ENCODE measurements at regions not wholly inside any gene's neighbourhood (a gene's known extent, or its start where the extent isn't known, plus 50 kb on each side); places are given as distances from the start of the nearest gene placed in this dataset.

- TF ChIP-seq CTCF (conservative IDR thresholded peaks at IDR 0.05 in 1 of 2, IDR thresholded peaks at IDR 0.05 in 1 of 2; ENCODE audit: low read depth in 1 of 2, low read length in 2 of 2) (no peak), EZH2 (IDR thresholded peaks at IDR 0.05; ENCODE audit: low read length, missing control alignments) (no peak)
Observed at GRCh38 chr12:34357791-34358190, 335.5 kb downstream of the ALG10 start.

Measured in fibroblast of lung (primary cell).